Activated CD8-positive, alpha-beta memory T cell treated with anti-CD3 and anti-CD28 coated beads for 36 hours (primary cell): ENCODE measurements at regions not wholly inside any gene's neighbourhood (a gene's known extent, or its start where the extent isn't known, plus 50 kb on each side); places are given as distances from the start of the nearest gene placed in this dataset.

Experiments
- CTCF ChIA-PET: fragments of 350-600 bp; sonication (Branson Sonifier 250); formaldehyde crosslinking; loops from one replicate; lab custom pipeline; 2021; ENCODE audit warnings: antibody characterized with exemption; lab: Charles Lee
- POLR2A ChIA-PET: fragments of 350-600 bp; sonication (Branson Sonifier 250); formaldehyde crosslinking; loops from one replicate; lab custom pipeline; 2021; ENCODE audit warnings: antibody characterized with exemption; lab: Charles Lee

DNA sequence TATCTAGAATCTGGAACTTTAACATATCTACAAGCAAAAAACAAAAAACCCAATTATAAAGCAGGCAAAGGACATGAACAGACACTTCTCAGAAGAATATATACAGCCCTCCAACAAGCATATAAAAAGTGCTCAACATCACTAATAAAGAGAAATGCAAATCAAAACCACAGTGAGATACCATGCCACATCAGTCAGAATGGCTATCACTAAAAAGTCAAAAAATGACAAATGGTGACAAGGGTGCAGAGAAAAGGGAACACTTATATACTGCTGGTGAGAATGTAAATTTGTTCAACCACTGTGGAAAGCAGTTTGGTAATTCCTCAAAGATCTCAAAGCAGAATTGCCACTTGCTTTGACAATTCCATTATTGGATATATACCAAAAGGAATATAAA is 215.0 kb upstream of the EYS start:
- POLR2A ChIA-PET = no interaction called here
- CTCF ChIA-PET = no interaction called here

DNA sequence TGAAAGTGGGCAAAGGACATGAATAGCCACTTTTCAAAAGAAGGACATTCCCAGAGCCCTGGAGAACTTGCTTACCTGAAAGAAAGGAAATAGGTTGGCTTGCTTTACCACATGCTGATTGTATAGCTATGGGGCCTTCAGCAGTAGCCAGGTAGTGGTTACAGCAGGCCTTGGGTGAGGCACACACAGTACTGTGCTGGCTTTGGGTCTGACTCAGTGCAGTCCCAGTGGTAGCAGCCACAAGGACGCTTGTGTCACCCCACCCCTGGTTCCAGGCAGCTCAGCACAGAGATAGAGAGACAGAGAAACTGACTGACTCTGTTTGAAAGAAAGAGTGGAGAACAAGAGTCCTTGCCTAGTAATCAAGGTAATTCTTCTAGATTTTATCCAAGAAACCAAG is 201.0 kb upstream of the EYS start:
- CTCF ChIA-PET = no interaction called here
- POLR2A ChIA-PET = no interaction called here

- ChIA-PET POLR2A (no interaction called here), CTCF (no interaction called here)
These were observed 197.0 kb upstream of the EYS start for GRCh38 chr6:65903992-65904391.

GRCh38 chr6:65900928-65901327 is 193.9 kb upstream of the EYS start:
- POLR2A ChIA-PET = no interaction called here
- CTCF ChIA-PET = no interaction called here

- ChIA-PET POLR2A (no interaction called here), CTCF (no interaction called here)
These were observed 189.1 kb upstream of the EYS start for GRCh38 chr6:65896140-65896539.

DNA sequence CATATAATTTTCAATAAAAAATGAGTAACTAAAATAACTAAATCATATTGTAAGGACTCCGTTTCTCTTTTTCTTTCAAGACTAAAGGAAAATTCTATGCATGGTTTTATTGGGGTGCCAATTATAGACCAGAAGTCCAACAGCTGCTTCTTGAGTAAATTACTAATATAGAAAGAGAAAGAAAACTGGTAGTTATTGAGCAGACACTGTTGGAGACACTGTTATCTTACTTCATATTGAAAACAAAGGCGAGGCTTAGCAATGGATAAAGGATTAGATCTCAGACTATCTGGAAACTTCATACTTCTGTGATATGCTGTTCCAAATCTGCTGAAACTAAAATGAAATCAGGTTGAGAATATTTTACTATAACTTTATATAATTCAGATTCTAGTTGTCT is 169.6 kb upstream of the EYS start:
- POLR2A ChIA-PET = no interaction called here
- CTCF ChIA-PET = no interaction called here

GRCh38 chr6:65852369-65852852 is 145.4 kb upstream of the EYS start:
- ChIA-PET CTCF (no interaction called here), POLR2A (no interaction called here)

GRCh38 chr6:65830151-65830550 is 123.1 kb upstream of the EYS start:
- CTCF ChIA-PET = no interaction called here
- POLR2A ChIA-PET = no interaction called here

- POLR2A ChIA-PET = no interaction called here
- CTCF ChIA-PET = no interaction called here
These were observed 112.1 kb upstream of the EYS start for GRCh38 chr6:65819152-65819551.

- ChIA-PET POLR2A (no interaction called here), CTCF (no interaction called here)
These were observed 111.5 kb upstream of the EYS start for GRCh38 chr6:65818576-65818975.

DNA sequence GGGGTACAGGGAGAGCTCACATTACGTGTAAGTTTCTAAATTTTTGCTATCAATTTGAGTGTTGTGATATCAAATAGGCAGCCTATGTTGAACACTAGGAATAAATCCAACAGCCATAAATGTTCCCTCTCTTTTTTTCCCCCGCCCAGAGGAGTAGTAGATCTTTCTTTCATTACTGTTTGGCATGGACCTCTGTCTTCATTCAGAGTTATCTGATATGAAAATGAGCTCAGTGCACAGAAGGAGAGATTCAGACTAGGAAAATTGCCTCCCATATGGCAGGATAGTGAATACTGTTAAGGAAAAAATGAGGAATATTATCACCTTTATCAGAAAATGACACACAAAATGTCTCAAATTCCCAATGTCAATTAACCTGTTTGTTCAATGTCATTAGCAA is 110.0 kb upstream of the EYS start:
- POLR2A ChIA-PET = no interaction called here
- CTCF ChIA-PET = no interaction called here

DNA sequence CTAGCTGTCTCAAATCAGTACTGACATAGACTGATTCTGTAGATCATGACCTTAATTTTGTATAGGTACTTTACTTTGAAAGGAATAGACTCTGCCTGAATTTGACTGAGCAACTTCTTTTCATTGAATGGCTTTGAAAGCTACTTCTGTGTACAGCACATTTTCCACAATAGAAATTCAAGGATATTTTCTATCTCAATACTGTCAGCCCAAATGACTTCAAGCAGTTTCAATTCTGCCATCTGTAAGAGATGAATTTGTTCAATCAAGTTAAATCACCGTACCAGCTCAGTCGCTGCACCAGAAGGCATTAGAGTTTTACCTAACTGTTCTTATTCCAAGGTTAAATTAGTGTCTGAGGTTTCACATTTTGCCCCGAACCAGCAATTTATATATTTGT is 107.0 kb upstream of the EYS start:
- POLR2A ChIA-PET = no interaction called here
- CTCF ChIA-PET = no interaction called here

DNA sequence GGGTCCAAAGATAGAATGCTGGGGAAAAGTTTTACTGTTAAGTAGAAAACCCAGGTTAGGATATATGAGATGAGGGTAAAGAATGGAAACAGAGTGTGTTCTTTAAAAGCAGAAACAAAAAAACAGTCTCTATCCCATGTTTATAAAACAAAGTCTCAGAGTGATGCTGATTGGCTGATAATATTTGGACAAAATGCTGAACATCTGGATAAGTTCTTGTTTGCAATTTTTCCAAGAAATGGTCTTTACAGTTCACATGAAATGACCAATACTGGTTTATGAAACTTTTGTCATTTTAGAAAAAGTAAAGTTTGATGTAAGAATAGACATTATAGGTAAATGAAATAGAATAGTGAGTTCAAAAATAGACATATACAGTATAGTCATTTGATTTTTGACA is 96.2 kb upstream of the EYS start:
- ChIA-PET CTCF (no interaction called here), POLR2A (no interaction called here)

DNA sequence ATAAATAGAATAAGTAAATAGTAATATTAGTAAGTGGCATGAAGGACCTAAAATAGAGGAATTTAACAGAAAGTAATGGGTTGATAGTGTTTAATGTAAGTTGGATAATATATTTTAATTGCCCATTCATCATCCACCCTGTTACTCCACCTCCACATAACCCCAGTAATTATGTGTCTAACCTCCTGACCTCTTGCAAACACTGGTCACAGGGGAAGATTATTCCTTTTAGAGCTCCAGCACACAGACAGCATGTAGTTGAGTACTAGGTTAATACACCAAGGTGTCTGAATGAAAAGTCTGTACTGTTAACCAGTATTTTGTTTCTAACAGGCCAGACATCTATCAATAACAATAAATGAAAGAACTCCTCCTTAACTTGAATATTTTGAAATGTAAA is 92.4 kb upstream of the EYS start:
- POLR2A ChIA-PET = no interaction called here
- CTCF ChIA-PET = no interaction called here

DNA sequence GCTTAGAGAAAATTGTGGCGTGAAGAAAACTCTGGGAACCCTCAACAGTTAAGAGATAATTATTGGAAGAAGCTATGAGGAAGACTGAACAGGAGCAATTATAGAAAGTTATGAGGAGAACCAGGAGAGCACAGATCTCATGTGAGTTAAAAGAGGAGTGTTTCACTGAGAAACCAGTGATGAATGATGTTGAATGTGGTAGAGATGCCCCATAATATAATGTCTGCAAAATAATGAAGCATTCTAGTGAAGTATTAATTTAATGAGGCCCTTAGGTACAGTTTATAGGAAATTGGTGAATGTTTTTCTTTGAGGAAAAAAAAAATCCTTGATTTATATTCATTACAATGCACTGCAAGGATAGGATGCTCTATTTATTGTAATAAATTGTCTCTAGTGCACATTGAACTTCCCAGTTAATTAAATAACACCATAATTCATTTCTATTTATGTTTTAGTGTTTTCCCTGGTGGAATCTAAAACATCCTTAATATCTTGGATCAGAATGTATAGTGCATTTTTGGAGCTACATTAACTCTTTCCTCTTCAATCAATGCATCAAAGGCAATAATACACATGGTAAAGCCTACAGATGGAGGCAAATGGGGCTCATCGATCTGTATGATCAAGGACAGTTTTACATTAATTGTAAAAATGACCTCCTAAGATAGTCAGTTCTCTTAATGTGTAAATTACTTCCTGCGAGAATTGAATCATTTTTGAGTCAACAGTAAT is 91.4 kb upstream of the EYS start:
- CTCF ChIA-PET = no interaction called here

GRCh38 chr6:65790666-65791065 is 83.6 kb upstream of the EYS start:
- POLR2A ChIA-PET = no interaction called here
- CTCF ChIA-PET = no interaction called here

More for the DNA sequence above, 91.4 kb upstream of the EYS start:
- POLR2A ChIA-PET = no interaction called here

DNA sequence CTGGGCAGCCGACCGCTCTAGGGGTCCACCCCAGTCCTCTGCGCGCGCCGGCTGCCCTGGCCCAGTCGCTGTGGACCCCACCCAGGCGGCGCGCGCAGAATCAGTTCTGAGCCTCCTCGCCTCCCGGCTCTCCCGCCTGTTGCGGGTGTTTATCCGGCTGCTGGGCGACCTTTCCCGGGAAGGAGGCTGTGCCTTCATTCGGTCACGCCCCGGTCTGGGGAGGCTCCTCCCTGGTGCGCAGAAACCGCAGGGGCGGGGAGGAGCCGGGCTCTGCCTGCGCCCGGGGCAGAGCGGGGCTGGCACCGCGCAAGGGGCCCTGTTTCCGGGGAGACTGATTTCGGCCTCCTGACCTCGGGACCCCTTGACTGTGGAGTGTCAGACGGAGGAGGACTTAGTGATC is 80.8 kb upstream of the EYS start:
- ChIA-PET POLR2A (no interaction called here), CTCF (no interaction called here)

DNA sequence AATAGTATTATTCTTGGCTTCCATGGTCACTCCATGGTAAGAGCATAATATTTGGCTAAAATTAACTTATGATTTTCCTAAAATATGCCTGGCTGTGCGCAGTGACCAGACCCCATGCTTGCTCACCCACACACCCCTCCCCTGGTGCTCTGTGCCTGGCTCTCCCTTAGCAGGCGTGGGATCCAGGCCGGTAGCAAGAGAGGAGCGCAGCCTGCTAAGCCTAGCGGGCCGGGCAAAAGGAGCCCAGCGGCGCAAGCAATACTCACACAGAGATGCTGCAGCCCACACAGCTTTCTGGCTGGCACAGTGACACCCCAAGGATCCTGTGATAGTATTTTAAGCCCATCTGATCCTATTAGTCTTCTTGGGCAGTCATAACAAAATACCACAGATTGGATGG is 79.8 kb upstream of the EYS start:
- POLR2A ChIA-PET = no interaction called here

DNA sequence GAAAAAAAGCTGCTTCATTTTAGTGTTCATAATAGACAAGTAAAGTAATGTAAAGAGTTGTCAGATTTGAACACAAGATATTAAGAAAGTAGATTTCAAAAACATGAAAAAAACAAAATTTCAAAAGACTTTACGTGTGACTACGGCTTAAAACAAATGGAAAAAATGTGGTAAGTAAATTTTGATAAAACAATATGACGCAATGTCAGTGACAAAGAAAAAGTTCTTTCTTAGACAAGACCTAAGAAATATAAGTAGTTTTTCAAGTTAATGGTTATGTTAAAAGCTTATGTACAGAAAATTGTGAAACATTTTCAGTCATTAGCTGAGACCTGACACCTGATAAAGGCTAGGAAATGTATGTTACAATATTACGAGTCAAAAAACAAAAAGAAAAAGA is 73.7 kb upstream of the EYS start:
- POLR2A ChIA-PET = no interaction called here
- CTCF ChIA-PET = no interaction called here

More for the DNA sequence above, 79.8 kb upstream of the EYS start:
- CTCF ChIA-PET = no interaction called here

- POLR2A ChIA-PET = no interaction called here
- CTCF ChIA-PET = no interaction called here
These were observed 69.3 kb upstream of the EYS start for GRCh38 chr6:65776332-65776731.

DNA sequence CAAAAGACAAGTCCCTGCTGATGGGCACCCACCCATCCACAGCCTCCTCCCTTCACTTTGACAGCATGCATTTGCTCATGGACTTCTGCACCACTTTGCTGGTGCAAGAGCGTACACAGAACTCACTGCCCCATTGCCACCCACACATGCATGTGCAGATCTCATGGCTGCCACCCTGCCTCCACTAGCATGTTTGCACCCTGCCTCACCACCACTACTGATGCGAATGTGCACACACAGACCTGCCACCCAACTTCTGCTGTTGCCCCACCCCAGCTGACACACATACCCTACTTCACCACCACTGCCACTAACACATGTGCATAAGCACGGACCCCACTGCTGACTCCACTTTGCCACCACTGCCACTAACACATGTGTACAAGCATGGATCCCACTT is 64.9 kb upstream of the EYS start:
- POLR2A ChIA-PET = no interaction called here
- CTCF ChIA-PET = no interaction called here

DNA sequence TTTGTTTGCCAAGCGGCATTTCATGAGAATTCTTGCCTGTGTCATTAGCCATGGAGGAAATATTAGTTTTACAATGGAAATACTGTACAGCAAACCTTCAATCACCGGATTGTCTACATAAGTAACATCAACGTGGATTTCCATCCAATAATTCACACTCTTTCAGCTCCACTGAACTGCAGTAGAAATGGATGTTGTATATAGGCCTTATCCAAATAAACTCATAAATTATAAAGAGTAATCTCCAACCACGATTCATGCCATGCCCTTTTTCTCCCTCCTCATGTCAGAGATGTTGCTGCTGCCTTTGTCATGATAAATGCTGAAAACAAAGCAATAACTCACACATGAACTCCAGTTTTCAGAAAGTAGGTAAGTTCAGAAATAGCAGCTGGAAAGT is 54.9 kb upstream of the EYS start:
- CTCF ChIA-PET = no interaction called here
- POLR2A ChIA-PET = no interaction called here
